IMR-90 (cell line): ENCODE measurements at regions not wholly inside any gene's neighbourhood (a gene's known extent, or its start where the extent isn't known, plus 50 kb on each side); places are given as distances from the start of the nearest gene placed in this dataset.

Experiments
- ATAC-seq: fragments of 200-7000 bp; cut with Tn5 transposase; 2 replicates; pipeline ENCODE4 v1.9.1; 2020; ENCODE audit warnings: low read depth, mild to moderate bottlenecking, moderate library complexity
- BruUV-seq: library from RNA; stranded (reverse); fragments of 400-500 nt; replicated peaks from 2 replicates; lab custom pipeline; 2021; lab: Mats Ljungman, UMichigan
- CTCF ChIA-PET: fragments of 300-600 bp; formaldehyde crosslinking; extraction: SDS; loops from one replicate; lab custom pipeline; 2021; ENCODE audit warnings: antibody characterized with exemption; lab: Yijun Ruan, JAX
- POLR2A ChIA-PET: fragments of 300-600 bp; sonication (Branson Sonifier 250); formaldehyde crosslinking; loops from one replicate; lab custom pipeline; 2022; ENCODE audit warnings: antibody characterized with exemption; ENCODE audit not compliant: unreplicated experiment; lab: Charles Lee
- DNase-seq: peaks from one replicate; pipeline ENCODE4 v3.0.0; 2013
- H2AFZ ChIP-seq: replicated peaks from 2 replicates; pipeline ENCODE3; 2013; ENCODE audit warnings: low read length, mild to moderate bottlenecking; ENCODE audit not compliant: poor library complexity
- H2AK5ac ChIP-seq: 2 replicates; pipeline ENCODE4 v1.6.1; 2013; ENCODE audit warnings: low read depth, low read length, inconsistent platforms
- H2AK9ac ChIP-seq: replicated peaks from 2 replicates; pipeline ENCODE3; 2013; ENCODE audit warnings: mild to moderate bottlenecking, low read depth, low read length, moderate library complexity; ENCODE audit not compliant: poor library complexity
- H2BK120ac ChIP-seq: 2 replicates; pipeline ENCODE4 v1.6.1; 2013; ENCODE audit warnings: low read depth, low read length, inconsistent platforms
- H2BK15ac ChIP-seq: 3 replicates; pipeline ENCODE4 v1.6.1; 2013; ENCODE audit warnings: low read depth, low read length, inconsistent platforms
- H2BK20ac ChIP-seq: 2 replicates; pipeline ENCODE4 v1.6.1; 2013; ENCODE audit warnings: low read depth, mild to moderate bottlenecking, inconsistent platforms, low read length, moderate library complexity
- H2BK5ac ChIP-seq: 2 replicates; pipeline ENCODE4 v1.6.1; 2013; ENCODE audit warnings: mild to moderate bottlenecking, low read depth, low read length, inconsistent platforms; ENCODE audit not compliant: poor library complexity, severe bottlenecking
- H3K14ac ChIP-seq: replicated peaks from 2 replicates; pipeline ENCODE4 v1.6.1; 2013; ENCODE audit warnings: low read depth, low read length, inconsistent platforms
- H3K18ac ChIP-seq: 2 replicates; pipeline ENCODE4 v1.6.1; 2013; ENCODE audit warnings: low read depth, low read length, control low read depth
- H3K23ac ChIP-seq: 2 replicates; pipeline ENCODE4 v1.6.1; 2013; ENCODE audit warnings: low read depth, low read length, inconsistent platforms
- H3K27ac ChIP-seq: 2 replicates; pipeline ENCODE4 v1.5.1; 2013; ENCODE audit warnings: mild to moderate bottlenecking, control low read depth, low read length; ENCODE audit not compliant: insufficient read depth
- H3K27me3 ChIP-seq: 2 replicates; pipeline ENCODE4 v1.6.1; 2013; ENCODE audit warnings: low read length; ENCODE audit not compliant: control insufficient read depth, insufficient read depth
- H3K36me3 ChIP-seq: 2 replicates; pipeline ENCODE4 v1.6.1; 2013; ENCODE audit warnings: low read length, mixed read lengths; ENCODE audit not compliant: control insufficient read depth, insufficient read depth
- H3K4ac ChIP-seq: 2 replicates; pipeline ENCODE4 v1.6.1; 2013; ENCODE audit warnings: low read depth, low read length, inconsistent platforms
- H3K4me1 ChIP-seq: 2 replicates; pipeline ENCODE4 v1.6.1; 2013; ENCODE audit warnings: low read length, mixed read lengths; ENCODE audit not compliant: control insufficient read depth, insufficient read depth
- H3K4me2 ChIP-seq: 2 replicates; pipeline ENCODE4 v1.6.1; 2013; ENCODE audit warnings: low read depth, mild to moderate bottlenecking, control low read depth, low read length, moderate library complexity
- H3K4me3 ChIP-seq: 2 replicates; pipeline ENCODE4 v1.5.1; 2013; ENCODE audit warnings: low read depth, mild to moderate bottlenecking, control low read depth, low read length, moderate library complexity; ENCODE audit not compliant: insufficient read depth
- H3K56ac ChIP-seq: 2 replicates; pipeline ENCODE4 v1.6.1; 2013; ENCODE audit warnings: low read length, inconsistent platforms; ENCODE audit not compliant: insufficient read depth; ENCODE audit errors: extremely low read depth
- H3K79me1 ChIP-seq, 2 experiments: 2 replicates each; pipeline ENCODE4 v1.6.1; 2013; ENCODE audit warnings: low read length in 2 of 2, inconsistent platforms in 1 of 2, low read depth in 1 of 2
- H3K9ac ChIP-seq: 2 replicates; pipeline ENCODE4 v1.6.1; 2013; ENCODE audit warnings: low read depth, low read length, control low read depth
- H3K9me1 ChIP-seq: 2 replicates; pipeline ENCODE4 v1.6.1; 2013; ENCODE audit warnings: low read length, inconsistent platforms; ENCODE audit not compliant: insufficient read depth
- H3K9me3 ChIP-seq: 2 replicates; pipeline ENCODE4 v1.6.1; 2013; ENCODE audit warnings: low read length; ENCODE audit not compliant: control insufficient read depth, insufficient read depth
- H4K20me1 ChIP-seq: 2 replicates; pipeline ENCODE4 v1.6.1; 2013; ENCODE audit warnings: low read length, inconsistent platforms; ENCODE audit not compliant: insufficient read depth
- H4K5ac ChIP-seq: 2 replicates; pipeline ENCODE4 v1.6.1; 2013; ENCODE audit warnings: mild to moderate bottlenecking, low read depth, low read length, control low read depth
- H4K8ac ChIP-seq, 2 experiments: 2 replicates each; pipeline ENCODE4 v1.6.1; 2013; ENCODE audit warnings: low read depth in 2 of 2, low read length in 2 of 2, control low read depth in 1 of 2, inconsistent platforms in 1 of 2
- H4K91ac ChIP-seq: 2 replicates; pipeline ENCODE4 v1.6.1; 2013; ENCODE audit warnings: low read depth, low read length, inconsistent platforms; ENCODE audit not compliant: insufficient read depth
- BHLHE40 ChIP-seq: fragments of 150-350 bp; IDR thresholded peaks from 2 replicates; pipeline ENCODE4 v1.6.1; 2016; ENCODE audit warnings: mild to moderate bottlenecking, low read depth, low read length
- CEBPB ChIP-seq: IDR thresholded peaks from 2 replicates; pipeline ENCODE4 v1.6.1; 2012; ENCODE audit warnings: low read depth, low read length, improper control_type of control experiment
- CHD1 ChIP-seq: IDR thresholded peaks from 2 replicates; pipeline ENCODE4 v1.6.1; 2012; ENCODE audit warnings: low read depth, low read length, improper control_type of control experiment
- CTCF ChIP-seq: conservative IDR thresholded peaks from 2 replicates; pipeline ENCODE4 v1.5.1; 2012; ENCODE audit warnings: mild to moderate bottlenecking, low read depth, low read length, improper control_type of control experiment
- ELK1 ChIP-seq: fragments of 150-350 bp; IDR thresholded peaks from 2 replicates; pipeline ENCODE4 v1.6.1; 2016; ENCODE audit warnings: low read depth, mild to moderate bottlenecking, low read length, moderate library complexity, borderline replicate concordance
- FOS ChIP-seq: fragments of 150-350 bp; IDR thresholded peaks from 2 replicates; pipeline ENCODE4 v1.6.1; 2016; ENCODE audit warnings: low read depth, low read length
- MAFK ChIP-seq: IDR thresholded peaks from 2 replicates; pipeline ENCODE4 v1.6.1; 2012; ENCODE audit warnings: low read depth, low read length, improper control_type of control experiment
- MAZ ChIP-seq: IDR thresholded peaks from 2 replicates; pipeline ENCODE4 v1.6.1; 2012; ENCODE audit warnings: low read depth, mild to moderate bottlenecking, low read length, improper control_type of control experiment, moderate library complexity, borderline replicate concordance
- MXI1 ChIP-seq: IDR thresholded peaks from 2 replicates; pipeline ENCODE4 v1.6.1; 2012; ENCODE audit warnings: low read depth, mild to moderate bottlenecking, low read length, moderate library complexity, borderline replicate concordance
- NFE2L2 ChIP-seq: fragments of 150-350 bp; IDR thresholded peaks from 2 replicates; pipeline ENCODE4 v1.6.1; 2016; ENCODE audit warnings: low read depth, mild to moderate bottlenecking, low read length
- POLR2A ChIP-seq: IDR thresholded peaks from 2 replicates; pipeline ENCODE4 v1.6.1; 2012; ENCODE audit warnings: mild to moderate bottlenecking, low read depth, low read length
- RAD21 ChIP-seq: IDR thresholded peaks from 2 replicates; pipeline ENCODE4 v1.6.1; 2012; ENCODE audit warnings: low read length, improper control_type of control experiment
- RCOR1 ChIP-seq: IDR thresholded peaks from 2 replicates; pipeline ENCODE4 v1.6.1; 2012; ENCODE audit warnings: mild to moderate bottlenecking, low read length, improper control_type of control experiment; ENCODE audit not compliant: insufficient replicate concordance
- RFX5 ChIP-seq: IDR thresholded peaks from 2 replicates; pipeline ENCODE4 v1.8.0; 2012; ENCODE audit warnings: low read depth, mild to moderate bottlenecking, low read length, moderate library complexity
- SMC3 ChIP-seq: fragments of 150-350 bp; IDR thresholded peaks from 2 replicates; pipeline ENCODE4 v1.6.1; 2016; ENCODE audit warnings: low read depth, mild to moderate bottlenecking, antibody characterized with exemption, low read length, moderate library complexity
- USF2 ChIP-seq: fragments of 150-350 bp; IDR thresholded peaks from 2 replicates; pipeline ENCODE4 v1.6.1; 2017; ENCODE audit warnings: mild to moderate bottlenecking, antibody characterized with exemption, low read length, low read depth
- WGBS, 2 experiments: methylation state at CpG; one replicate each; pipeline versions ENCODE4 v1.1.5 to v1.1.7; 2013; ENCODE audit warnings: missing lambda C conversion rate in 2 of 2; ENCODE audit not compliant: insufficient read length in 1 of 2; ENCODE audit errors: extremely low coverage in 2 of 2; 5-methylcytosine and 5-hydroxymethylcytosine counted together
- dilution Hi-C: fragments of 300-500 bp; cut with HindIII; formaldehyde crosslinking; loops from one replicate; pipeline ENCODE4 v1.14.3; 2018; ENCODE audit warnings: low sequenced_read_pairs; ENCODE audit not compliant: unreplicated experiment
- in situ Hi-C: fragments of 300-500 bp; cut with MboI; formaldehyde crosslinking; loops from 3 replicates; pipeline ENCODE4 v1.14.3; 2019; ENCODE audit warnings: low sequenced_read_pairs, inconsistent platforms, mixed read lengths
- intact Hi-C: fragments of 100-400 bp; cut with micrococcal nuclease; formaldehyde crosslinking; loops from 2 replicates; pipeline ENCODE4 v1.10.0; 2022

- no peak overlapping the region for H2BK5ac ChIP-seq
- no peaks in the 10 kb centered on the region for H3K27me3 ChIP-seq
- no peaks in the 10 kb centered on the region for H4K20me1 ChIP-seq
- dilution Hi-C loops = no loop called here
- no TSS peak for BruUV-seq
- no peak overlapping the region for H2AK9ac ChIP-seq
- H3K27ac ChIP-seq = no peak overlapping the region
- H3K4me1 ChIP-seq = no peaks in the 10 kb centered on the region
- H4K91ac ChIP-seq = no peak overlapping the region
- H3K9me1 ChIP-seq = no peaks in the 10 kb centered on the region
- no peak overlapping the region for H3K4me3 ChIP-seq
- no peak overlapping the region for H3K14ac ChIP-seq
- no peak overlapping the region for H2BK120ac ChIP-seq
- DNase-seq (no peak), ATAC-seq (no peak)
- intact Hi-C loops = no loop called here
- H3K18ac ChIP-seq = no peak overlapping the region
- no peak overlapping the region for H2AFZ ChIP-seq
- no peak overlapping the region for H4K5ac ChIP-seq
- H2BK15ac ChIP-seq = no peak overlapping the region
- in situ Hi-C loops = no loop called here
- no peaks in the 10 kb centered on the region for H3K36me3 ChIP-seq
- no peak overlapping the region for H3K4me2 ChIP-seq
- POLR2A ChIA-PET = no interaction called here
- H3K79me1 ChIP-seq = no peaks in the 10 kb centered on the region
- TF ChIP-seq BHLHE40 (no peak), CTCF (no peak), FOS (no peak), MAFK (no peak), CHD1 (no peak), MXI1 (no peak), USF2 (no peak), CEBPB (no peak), SMC3 (no peak), ELK1 (no peak), RCOR1 (no peak), RFX5 (no peak), NFE2L2 (no peak), RAD21 (no peak), MAZ (no peak), POLR2A (no peak)
- no peaks in the 10 kb centered on the region for H3K9me3 ChIP-seq
- WGBS, 2 experiments = no CpG with 5 or more reads among the region's 3 CpGs
- H2BK20ac ChIP-seq = no peak overlapping the region
- no peak overlapping the region for H3K23ac ChIP-seq
- no peak overlapping the region for H3K56ac ChIP-seq
- H2AK5ac ChIP-seq = no peak overlapping the region
- no peak overlapping the region for H4K8ac ChIP-seq
- no peak overlapping the region for H3K4ac ChIP-seq
- H3K9ac ChIP-seq = no peak overlapping the region
- CTCF ChIA-PET = no interaction called here
Measured at GRCh38 chr4:163857903-163858302, 363.4 kb downstream of the TMA16 start.
